Psoas muscle (tissue), 7 donors: ENCODE measurements at regions not wholly inside any gene's neighbourhood (a gene's known extent, or its start where the extent isn't known, plus 50 kb on each side); places are given as distances from the start of the nearest gene placed in this dataset.

Experiments used
- ATAC-seq, 4 donors: fragments of 200-7000 bp; cut with Tn5 transposase; one replicate each; pipeline ENCODE4 v1.9.1; 2020; ENCODE audit warnings: moderate library complexity in 3 of 4, mild to moderate bottlenecking in 2 of 4
- DNase-seq, 2 donors: peaks; one replicate each; pipeline ENCODE4 v3.0.0-alpha.2; 2020
- H3K27ac ChIP-seq: fragments of 200-600 bp; one replicate; pipeline ENCODE4 v1.8.0; 2022
- H3K27me3 ChIP-seq, 3 donors: fragments of 200-600 bp in 1 of 3; one replicate each; pipeline versions ENCODE4 v1.6.1 to v1.8.0; 2013 to 2022; ENCODE audit warnings: low read length in 2 of 3, mild to moderate bottlenecking in 2 of 3, moderate library complexity in 1 of 3; ENCODE audit not compliant: insufficient read depth in 3 of 3
- H3K36me3 ChIP-seq, 2 donors: fragments of 200-600 bp in 1 of 2; one replicate each; pipeline versions ENCODE4 v1.6.1 to v1.8.0; 2013 to 2022; ENCODE audit warnings: low read depth in 1 of 2, mild to moderate bottlenecking in 1 of 2, moderate library complexity in 1 of 2; ENCODE audit not compliant: insufficient read depth in 1 of 2
- H3K4me1 ChIP-seq: fragments of 200-600 bp; one replicate; pipeline ENCODE4 v1.8.0; 2022
- H3K4me3 ChIP-seq: fragments of 200-600 bp; one replicate; pipeline ENCODE4 v1.8.0; 2022; ENCODE audit warnings: mild to moderate bottlenecking
- H3K9me3 ChIP-seq: fragments of 200-600 bp; one replicate; pipeline ENCODE4 v1.8.0; 2022
- WGBS, 3 donors: extraction: QIAGEN DNeasy Blood & Tissue Kit; methylation state at CpG; one replicate each; pipeline versions ENCODE4 v1.1.6 to v1.1.7; 2013; 5-methylcytosine and 5-hydroxymethylcytosine counted together
- intact Hi-C, 2 donors: fragments of 100-400 bp; cut with DNase I; formaldehyde crosslinking; loops; one replicate each; pipeline versions ENCODE4 v1.11.0 to v1.14.2; 2022
- TF ChIP-seq, protein P1 (sequence below): fragments of 200-600 bp; IDR thresholded peaks from one replicate; pipeline ENCODE4 v1.8.0; 2022; ENCODE audit warnings: antibody characterized with exemption
- donor health status: healthy with polysubstance abuse.
- donor health status: DM: no; HTN: no; CAD: no; lungs with moderate emphysema.
- donor health status: Bipolar disorder and iron deficiency.
- donor health status: healthy.
- donor health status: DM: yes; HTN: yes; CAD: no.
- donor health status: DM: no; HTN: no; CAD: no.
- donor health status: DM: yes; HTN: yes; CAD: no.

DNA sequence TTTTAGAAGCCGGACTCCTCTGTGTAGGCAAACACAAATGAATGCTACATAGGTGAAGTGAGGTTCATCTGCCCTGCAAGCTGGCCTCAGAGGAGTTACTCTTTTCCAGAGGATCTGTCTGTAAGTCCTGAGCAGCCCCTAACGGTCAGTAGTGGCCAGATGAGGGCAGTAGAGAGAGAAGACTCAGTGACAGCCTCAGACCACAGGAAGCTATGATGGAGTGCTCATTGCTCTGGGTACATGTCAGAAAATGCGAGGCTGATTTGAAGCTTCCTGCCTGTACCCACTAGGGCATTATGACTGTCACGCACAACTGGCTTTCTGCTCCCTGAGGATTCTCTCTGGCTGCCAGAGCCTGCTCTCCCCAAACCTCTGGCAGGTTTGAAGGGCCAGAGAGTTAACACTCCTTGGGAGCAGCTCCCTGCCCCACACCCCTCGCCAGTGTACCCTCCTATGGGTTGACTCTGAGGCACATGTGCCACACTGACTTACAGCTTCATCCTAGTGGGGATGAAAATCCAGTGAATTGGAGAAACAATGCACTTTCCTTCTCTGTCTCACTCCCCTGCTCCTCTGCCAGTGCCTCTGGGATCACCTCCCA lies 141.5 kb downstream of the GABRG2 start:
- H3K27ac ChIP-seq: no peak overlapping the region
- intact Hi-C loops: no loop called here
- no peak for ATAC-seq
- no peaks in the 10 kb centered on the region for H3K9me3 ChIP-seq
- 23 to 34% (median 25%) methylated on average over 5 of the region's 5 CpGs for whole genome bisulfite sequencing, 3 donors
- no peak overlapping the region for H3K4me3 ChIP-seq
- no peaks in the 10 kb centered on the region for H3K27me3 ChIP-seq
- TF ChIP-seq, protein P1, sequence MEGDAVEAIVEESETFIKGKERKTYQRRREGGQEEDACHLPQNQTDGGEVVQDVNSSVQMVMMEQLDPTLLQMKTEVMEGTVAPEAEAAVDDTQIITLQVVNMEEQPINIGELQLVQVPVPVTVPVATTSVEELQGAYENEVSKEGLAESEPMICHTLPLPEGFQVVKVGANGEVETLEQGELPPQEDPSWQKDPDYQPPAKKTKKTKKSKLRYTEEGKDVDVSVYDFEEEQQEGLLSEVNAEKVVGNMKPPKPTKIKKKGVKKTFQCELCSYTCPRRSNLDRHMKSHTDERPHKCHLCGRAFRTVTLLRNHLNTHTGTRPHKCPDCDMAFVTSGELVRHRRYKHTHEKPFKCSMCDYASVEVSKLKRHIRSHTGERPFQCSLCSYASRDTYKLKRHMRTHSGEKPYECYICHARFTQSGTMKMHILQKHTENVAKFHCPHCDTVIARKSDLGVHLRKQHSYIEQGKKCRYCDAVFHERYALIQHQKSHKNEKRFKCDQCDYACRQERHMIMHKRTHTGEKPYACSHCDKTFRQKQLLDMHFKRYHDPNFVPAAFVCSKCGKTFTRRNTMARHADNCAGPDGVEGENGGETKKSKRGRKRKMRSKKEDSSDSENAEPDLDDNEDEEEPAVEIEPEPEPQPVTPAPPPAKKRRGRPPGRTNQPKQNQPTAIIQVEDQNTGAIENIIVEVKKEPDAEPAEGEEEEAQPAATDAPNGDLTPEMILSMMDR: peak; percentile 18
- no peaks in the 10 kb centered on the region for H3K4me1 ChIP-seq
- H3K36me3 ChIP-seq: no peaks in the 10 kb centered on the region
- no peak for DNase-seq

DNA sequence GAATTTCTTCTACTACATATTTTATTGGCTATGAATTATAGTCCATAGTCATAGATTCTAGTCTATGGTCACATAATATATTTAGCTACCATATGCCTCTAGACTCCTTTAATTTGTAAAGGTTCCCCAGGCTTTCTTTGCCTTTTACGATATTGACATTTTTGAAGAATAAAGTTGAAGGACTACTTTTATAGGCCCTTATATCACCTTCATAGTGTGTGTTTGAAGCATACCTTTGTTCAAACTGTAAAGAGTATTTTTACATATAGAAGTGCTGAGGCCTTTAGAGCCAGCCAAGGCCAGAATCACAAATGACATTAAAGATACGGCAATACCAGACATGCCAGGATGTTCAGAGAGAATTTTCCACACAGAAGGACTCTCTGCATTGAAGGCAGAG lies 147.0 kb downstream of the GABRG2 start:
- intact Hi-C loops: no loop called here
- ATAC-seq (no peak), DNase-seq (no peak)
- Histone ChIP-seq H3K27me3 (no peaks in the 10 kb centered on the region), H3K4me1 (no peaks in the 10 kb centered on the region), H3K9me3 (no peaks in the 10 kb centered on the region), H3K36me3 (no peaks in the 10 kb centered on the region), H3K27ac (no peak overlapping the region), H3K4me3 (no peak overlapping the region)
- TF ChIP-seq, protein P1: no peak
- WGBS, 3 donors: 84 to 89% (median 89%) methylated on average over 2 of the region's 2 CpGs

DNA sequence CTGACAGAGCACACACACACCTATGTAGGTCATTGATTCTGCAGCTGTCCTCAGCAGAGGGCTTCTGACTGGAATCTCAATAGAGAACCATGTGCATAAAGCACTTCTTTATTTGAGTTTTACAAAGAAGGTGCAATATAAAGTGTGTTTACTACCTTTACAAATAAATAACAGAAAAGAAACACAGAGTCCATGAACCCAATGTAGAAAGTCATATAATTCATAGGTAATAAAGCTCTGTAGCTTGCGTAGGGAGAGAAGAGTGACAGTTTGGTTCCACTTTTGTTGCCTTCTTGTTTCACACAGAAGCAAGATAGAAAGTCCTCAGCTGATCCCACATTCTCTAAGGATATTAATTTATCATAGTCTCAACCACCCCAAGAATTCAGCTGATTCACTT lies 149.5 kb downstream of the GABRG2 start:
- intact Hi-C loops: no loop called here
- H3K9me3 ChIP-seq: no peaks in the 10 kb centered on the region
- no peaks in the 10 kb centered on the region for H3K27me3 ChIP-seq
- ATAC-seq: no peak
- no peaks in the 10 kb centered on the region for H3K4me1 ChIP-seq
- 92 to 100% (median 96%) methylated on average over 1 of the region's 1 CpG for WGBS, 3 donors
- DNase-seq: no peak
- H3K36me3 ChIP-seq: no peaks in the 10 kb centered on the region
- no peak overlapping the region for H3K27ac ChIP-seq
- TF ChIP-seq, protein P1: no peak
- H3K4me3 ChIP-seq: no peak overlapping the region

DNA sequence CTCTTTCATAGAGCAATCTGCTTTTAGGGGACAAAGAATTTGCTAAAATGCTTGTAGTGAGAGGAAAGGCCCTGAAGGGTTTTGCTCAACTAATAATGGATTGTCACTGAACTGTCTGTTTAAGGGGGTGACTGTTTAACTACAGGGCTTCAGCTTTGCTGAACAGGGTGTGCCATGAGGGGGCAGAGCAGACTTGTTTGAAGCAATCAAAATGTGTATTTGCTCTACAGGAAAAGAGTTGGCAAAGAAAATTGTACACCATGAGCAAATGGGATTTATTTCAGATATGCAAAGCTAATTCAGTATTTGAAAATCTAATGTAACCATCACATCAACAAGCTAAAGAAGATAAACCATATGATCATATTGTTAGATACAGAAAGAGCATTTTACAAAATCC lies 154.3 kb downstream of the GABRG2 start:
- Histone ChIP-seq H3K9me3 (no peaks in the 10 kb centered on the region), H3K4me1 (no peaks in the 10 kb centered on the region), H3K4me3 (no peak overlapping the region), H3K27me3 (no peaks in the 10 kb centered on the region), H3K36me3 (no peaks in the 10 kb centered on the region), H3K27ac (no peak overlapping the region)
- intact Hi-C loops: no loop called here
- ATAC-seq (no peak), DNase-seq (no peak)
- TF ChIP-seq, protein P1: no peak

DNA sequence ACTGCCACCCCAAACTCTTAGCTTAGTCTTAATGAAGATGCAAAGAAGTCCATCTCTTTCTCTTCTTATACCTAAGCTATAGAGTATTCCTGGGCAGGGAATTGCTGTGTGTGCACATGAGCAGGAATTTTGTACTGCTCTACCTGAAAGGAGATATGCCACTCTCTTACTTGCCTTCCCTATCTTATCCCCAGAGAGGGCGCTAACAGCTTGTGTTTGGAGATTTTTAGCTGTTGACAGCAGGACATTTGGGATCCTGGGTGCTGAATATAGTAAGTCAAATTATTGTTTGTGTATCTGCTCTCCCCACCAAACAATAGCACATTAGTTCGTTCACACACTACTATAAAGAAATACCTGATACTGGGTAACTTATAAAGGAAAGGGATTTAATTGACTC lies 159.5 kb downstream of the GABRG2 start:
- no peak overlapping the region for H3K27ac ChIP-seq
- no peaks in the 10 kb centered on the region for H3K9me3 ChIP-seq
- H3K4me1 ChIP-seq: no peaks in the 10 kb centered on the region
- 48 to 56% (median 50%) methylated on average over 2 of the region's 2 CpGs for WGBS, 3 donors
- no peaks in the 10 kb centered on the region for H3K36me3 ChIP-seq
- H3K27me3 ChIP-seq: no peaks in the 10 kb centered on the region
- TF ChIP-seq, protein P1: no peak
- intact Hi-C loops: no loop called here
- H3K4me3 ChIP-seq: no peak overlapping the region
- DNase-seq: no peak
- ATAC-seq: no peak
